ENCODE measurements at regions not wholly inside any gene's neighbourhood (a gene's known extent, or its start where the extent isn't known, plus 50 kb on each side); places are given as distances from the start of the nearest gene placed in this dataset.

DNA sequence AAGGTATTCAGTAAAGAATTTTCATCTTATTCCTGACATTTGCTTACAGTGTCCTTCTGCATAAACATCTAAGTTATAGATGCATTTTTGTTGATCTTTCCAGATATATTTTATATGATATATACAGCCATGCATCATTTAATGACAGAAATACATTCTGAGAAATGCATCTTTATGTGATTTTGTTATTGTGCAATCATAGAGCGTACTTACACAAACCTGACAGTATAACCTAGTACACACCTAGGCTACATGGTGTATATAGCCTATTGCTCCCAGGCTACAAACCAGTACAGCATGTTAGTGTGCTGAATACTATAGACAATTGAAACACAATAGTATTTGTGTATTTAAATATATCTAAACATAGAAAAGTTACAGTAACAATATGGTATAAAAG lies 642.0 kb downstream of the XPNPEP1 start:
- TF ChIP-seq, protein P1, sequence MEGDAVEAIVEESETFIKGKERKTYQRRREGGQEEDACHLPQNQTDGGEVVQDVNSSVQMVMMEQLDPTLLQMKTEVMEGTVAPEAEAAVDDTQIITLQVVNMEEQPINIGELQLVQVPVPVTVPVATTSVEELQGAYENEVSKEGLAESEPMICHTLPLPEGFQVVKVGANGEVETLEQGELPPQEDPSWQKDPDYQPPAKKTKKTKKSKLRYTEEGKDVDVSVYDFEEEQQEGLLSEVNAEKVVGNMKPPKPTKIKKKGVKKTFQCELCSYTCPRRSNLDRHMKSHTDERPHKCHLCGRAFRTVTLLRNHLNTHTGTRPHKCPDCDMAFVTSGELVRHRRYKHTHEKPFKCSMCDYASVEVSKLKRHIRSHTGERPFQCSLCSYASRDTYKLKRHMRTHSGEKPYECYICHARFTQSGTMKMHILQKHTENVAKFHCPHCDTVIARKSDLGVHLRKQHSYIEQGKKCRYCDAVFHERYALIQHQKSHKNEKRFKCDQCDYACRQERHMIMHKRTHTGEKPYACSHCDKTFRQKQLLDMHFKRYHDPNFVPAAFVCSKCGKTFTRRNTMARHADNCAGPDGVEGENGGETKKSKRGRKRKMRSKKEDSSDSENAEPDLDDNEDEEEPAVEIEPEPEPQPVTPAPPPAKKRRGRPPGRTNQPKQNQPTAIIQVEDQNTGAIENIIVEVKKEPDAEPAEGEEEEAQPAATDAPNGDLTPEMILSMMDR (IDR thresholded peaks at IDR 0.05 in 8 of 11, conservative IDR thresholded peaks at IDR 0.05 in 3 of 11): no peak
- TF ChIP-seq POLR2AphosphoS5 (IDR thresholded peaks at IDR 0.05): no peak

Data from spleen (tissue), 7 donors.